Retinal pigment epithelial cell (primary cell): ENCODE measurements at regions not wholly inside any gene's neighbourhood (a gene's known extent, or its start where the extent isn't known, plus 50 kb on each side); places are given as distances from the start of the nearest gene placed in this dataset.

ENCODE experiments used
- DNase-seq: peaks from one replicate; pipeline ENCODE4 v3.0.0-alpha.2; 2010; ENCODE audit warnings: low read depth
- H3K4me3 ChIP-seq: 2 replicates; pipeline ENCODE4 v1.5.1; 2011; ENCODE audit warnings: mild to moderate bottlenecking, low read length, control low read depth, moderate library complexity
- TF ChIP-seq, protein P1 (sequence below): conservative IDR thresholded peaks from 2 replicates; pipeline ENCODE4 v1.5.1; 2011; ENCODE audit warnings: low read depth, low read length, control low read depth, inconsistent platforms

DNA sequence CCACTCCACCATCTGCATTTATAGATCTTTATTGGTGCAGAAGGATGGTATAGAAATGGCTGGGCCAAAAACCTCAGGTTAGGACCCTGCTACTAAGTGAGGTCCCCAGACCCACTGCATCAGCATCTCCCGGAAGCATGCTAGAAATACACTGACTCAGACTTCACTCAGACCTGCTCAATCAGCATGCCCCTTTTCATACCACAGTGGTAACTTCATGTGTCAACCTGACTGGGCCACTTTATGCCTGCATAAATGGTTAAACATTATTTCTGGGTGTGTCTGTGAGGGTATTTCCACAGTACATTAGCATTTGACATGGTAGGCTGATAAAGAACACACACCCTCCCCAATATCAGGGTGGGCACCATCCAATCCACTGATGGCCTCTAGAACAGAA is 118.6 kb upstream of the VCX3B start:
- DNase-seq: no peak
- H3K4me3 ChIP-seq: no peak overlapping the region
- TF ChIP-seq, protein P1, sequence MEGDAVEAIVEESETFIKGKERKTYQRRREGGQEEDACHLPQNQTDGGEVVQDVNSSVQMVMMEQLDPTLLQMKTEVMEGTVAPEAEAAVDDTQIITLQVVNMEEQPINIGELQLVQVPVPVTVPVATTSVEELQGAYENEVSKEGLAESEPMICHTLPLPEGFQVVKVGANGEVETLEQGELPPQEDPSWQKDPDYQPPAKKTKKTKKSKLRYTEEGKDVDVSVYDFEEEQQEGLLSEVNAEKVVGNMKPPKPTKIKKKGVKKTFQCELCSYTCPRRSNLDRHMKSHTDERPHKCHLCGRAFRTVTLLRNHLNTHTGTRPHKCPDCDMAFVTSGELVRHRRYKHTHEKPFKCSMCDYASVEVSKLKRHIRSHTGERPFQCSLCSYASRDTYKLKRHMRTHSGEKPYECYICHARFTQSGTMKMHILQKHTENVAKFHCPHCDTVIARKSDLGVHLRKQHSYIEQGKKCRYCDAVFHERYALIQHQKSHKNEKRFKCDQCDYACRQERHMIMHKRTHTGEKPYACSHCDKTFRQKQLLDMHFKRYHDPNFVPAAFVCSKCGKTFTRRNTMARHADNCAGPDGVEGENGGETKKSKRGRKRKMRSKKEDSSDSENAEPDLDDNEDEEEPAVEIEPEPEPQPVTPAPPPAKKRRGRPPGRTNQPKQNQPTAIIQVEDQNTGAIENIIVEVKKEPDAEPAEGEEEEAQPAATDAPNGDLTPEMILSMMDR: no peak

- DNase-seq: no peak
- H3K4me3 ChIP-seq: no peak overlapping the region
- TF ChIP-seq, protein P1: no peak
These were observed 117.7 kb upstream of the VCX3B start for GRCh38 chrX:8346892-8347291.

DNA sequence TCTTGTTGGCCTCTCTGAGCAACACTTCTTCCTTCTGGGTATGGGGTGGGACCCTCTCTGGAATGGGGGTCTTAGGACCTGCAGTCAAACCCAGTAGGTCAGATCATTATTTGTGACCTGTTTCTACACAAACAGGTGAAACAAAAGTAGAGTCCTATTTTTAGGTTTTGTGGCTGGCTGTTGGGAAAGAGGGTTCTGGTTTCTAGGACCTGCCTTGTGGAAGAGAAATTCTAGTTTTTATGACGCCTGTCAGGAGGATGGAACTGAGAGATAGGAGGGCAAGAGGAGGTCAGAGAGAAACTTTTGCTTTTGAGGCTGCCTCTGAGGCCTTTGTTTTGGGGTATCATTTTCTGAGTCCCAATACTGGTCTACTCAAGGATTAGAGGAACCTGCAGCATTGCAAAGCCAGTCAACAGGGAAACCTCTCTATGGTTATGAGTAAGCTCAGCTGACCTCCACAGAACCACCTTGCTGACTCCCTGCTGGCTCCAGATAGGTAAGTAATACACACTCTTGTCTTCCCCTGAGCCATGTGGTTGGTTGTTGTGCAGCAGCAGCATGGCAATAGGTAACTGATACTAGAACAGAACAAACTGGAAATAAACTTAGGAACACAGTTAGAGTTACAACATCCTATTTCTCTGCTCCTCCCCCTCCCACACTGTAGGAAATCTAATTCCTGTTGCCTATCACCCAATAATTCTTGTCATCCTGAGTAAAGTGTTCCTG is 114.7 kb upstream of the VCX3B start:
- no peak for DNase-seq
- TF ChIP-seq, protein P1: no peak
- H3K4me3 ChIP-seq: no peak overlapping the region

DNA sequence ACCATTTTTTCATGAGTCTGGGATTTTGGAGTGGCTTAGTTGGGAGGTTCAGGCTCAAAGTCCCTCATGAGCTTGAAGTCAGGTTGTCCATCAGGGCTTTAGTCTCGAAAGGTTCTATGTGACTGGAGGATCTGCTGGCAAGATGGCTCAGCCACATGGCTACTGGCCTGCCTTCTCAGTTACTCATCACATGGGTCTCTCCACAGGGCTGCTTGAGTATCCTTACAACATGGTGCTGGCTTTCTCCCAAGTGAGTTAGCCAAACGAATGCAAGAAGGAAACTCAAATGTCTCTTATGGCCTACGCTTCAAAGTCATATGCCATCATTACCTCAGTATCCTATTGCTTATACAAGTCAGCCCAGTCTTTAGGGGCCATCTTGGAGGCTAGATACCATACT is 106.3 kb upstream of the VCX3B start:
- no peak for DNase-seq
- H3K4me3 ChIP-seq: no peak overlapping the region
- TF ChIP-seq, protein P1: no peak

- H3K4me3 ChIP-seq: no peak overlapping the region
- DNase-seq: no peak
- TF ChIP-seq, protein P1: peak; percentile 69
These were observed 100.1 kb upstream of the VCX3B start for GRCh38 chrX:8364369-8365141.

GRCh38 chrX:8366481-8366880 is 98.1 kb upstream of the VCX3B start:
- H3K4me3 ChIP-seq: no peak overlapping the region
- no peak for DNase-seq
- TF ChIP-seq, protein P1: no peak
